ENCODE measurements at regions not wholly inside any gene's neighbourhood (a gene's known extent, or its start where the extent isn't known, plus 50 kb on each side); places are given as distances from the start of the nearest gene placed in this dataset.

DNA sequence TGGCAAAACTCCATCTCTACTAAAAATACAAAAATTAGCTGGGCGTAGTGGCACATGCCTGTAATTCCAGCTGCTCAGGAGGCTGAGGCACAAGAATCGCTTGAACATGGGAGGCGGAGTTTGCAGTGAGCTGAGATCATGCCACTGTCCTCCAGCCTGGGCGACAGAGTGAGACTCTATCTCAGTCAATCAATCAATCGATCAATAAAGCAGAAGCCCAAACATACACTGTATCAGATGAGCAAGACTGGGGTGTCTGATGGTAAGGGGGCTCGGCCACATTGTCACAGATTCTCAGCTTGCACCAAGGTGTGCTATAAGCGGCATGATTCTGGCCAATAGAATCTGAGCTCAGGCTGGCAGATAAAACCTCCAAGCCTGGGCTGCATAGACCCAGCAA, 261.1 kb downstream of the BUD13 start:
- TF ChIP-seq, protein P1, sequence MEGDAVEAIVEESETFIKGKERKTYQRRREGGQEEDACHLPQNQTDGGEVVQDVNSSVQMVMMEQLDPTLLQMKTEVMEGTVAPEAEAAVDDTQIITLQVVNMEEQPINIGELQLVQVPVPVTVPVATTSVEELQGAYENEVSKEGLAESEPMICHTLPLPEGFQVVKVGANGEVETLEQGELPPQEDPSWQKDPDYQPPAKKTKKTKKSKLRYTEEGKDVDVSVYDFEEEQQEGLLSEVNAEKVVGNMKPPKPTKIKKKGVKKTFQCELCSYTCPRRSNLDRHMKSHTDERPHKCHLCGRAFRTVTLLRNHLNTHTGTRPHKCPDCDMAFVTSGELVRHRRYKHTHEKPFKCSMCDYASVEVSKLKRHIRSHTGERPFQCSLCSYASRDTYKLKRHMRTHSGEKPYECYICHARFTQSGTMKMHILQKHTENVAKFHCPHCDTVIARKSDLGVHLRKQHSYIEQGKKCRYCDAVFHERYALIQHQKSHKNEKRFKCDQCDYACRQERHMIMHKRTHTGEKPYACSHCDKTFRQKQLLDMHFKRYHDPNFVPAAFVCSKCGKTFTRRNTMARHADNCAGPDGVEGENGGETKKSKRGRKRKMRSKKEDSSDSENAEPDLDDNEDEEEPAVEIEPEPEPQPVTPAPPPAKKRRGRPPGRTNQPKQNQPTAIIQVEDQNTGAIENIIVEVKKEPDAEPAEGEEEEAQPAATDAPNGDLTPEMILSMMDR (IDR thresholded peaks at IDR 0.05; ENCODE audit: unreplicated experiment), result no peak
- no peaks in the 10 kb centered on the region for H3K36me3 Mint-ChIP-seq (ENCODE audit: low read depth, unreplicated experiment)

DNA sequence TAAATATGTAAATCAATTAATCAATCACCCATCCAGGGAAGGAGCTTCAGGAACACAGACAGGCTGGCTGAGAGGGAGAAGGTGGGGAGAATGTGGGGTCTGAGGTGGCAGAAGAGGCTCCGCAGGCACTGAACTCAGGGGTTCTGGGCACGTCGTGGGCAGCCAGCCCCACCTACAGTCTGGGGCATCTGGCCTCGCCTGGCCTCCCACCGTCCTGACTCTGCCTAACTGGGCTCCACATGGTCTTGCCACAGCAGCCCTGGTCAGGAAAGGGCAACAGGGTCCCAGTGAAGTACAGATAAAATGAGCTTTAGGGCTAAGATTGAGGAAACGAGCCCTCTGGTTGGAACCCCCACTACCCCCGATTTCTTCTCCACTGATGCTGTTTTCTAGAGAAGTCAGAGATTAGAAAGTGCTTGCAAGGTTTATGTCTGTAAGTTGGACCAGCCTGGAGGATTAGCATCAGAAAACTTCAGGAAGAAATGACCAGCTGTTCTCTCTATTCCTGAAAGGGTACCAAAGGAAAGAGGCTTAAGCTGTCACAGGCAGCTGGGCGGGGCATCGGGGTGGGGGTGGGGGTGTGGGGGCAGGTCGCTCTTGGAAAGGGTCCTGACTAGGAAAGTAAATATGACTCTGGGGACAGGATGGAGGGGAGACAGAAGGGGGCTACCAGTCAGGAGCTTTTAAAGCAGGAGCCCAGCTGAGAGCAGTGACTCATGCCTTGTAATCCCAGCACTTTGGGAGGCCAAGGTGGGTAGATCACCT, 261.7 kb downstream of the BUD13 start:
- no peak overlapping the region for H3K27ac Mint-ChIP-seq (ENCODE audit: unreplicated experiment)
- no peak for DNase-seq (ENCODE audit: low spot score)
- peaks cover 5% of the 10 kb centered on the region for H3K4me1 Mint-ChIP-seq (ENCODE audit: unreplicated experiment)
- H3K36me3 Mint-ChIP-seq (ENCODE audit: low read depth, unreplicated experiment), result no peaks in the 10 kb centered on the region
- TF ChIP-seq, protein P1 (IDR thresholded peaks at IDR 0.05; ENCODE audit: unreplicated experiment), result no peak
- H3K9me3 Mint-ChIP-seq (ENCODE audit: unreplicated experiment), result no peaks in the 10 kb centered on the region
- no peak overlapping the region for H3K4me3 Mint-ChIP-seq (ENCODE audit: unreplicated experiment)
- peaks cover 3% of the 10 kb centered on the region for H3K27me3 Mint-ChIP-seq (ENCODE audit: unreplicated experiment)

More for the DNA sequence above, 261.1 kb downstream of the BUD13 start:
- H3K27ac Mint-ChIP-seq (ENCODE audit: unreplicated experiment), result no peak overlapping the region
- H3K4me3 Mint-ChIP-seq (ENCODE audit: unreplicated experiment), result no peak overlapping the region
- DNase-seq (ENCODE audit: low spot score), result no peak
- H3K9me3 Mint-ChIP-seq (ENCODE audit: unreplicated experiment), result no peaks in the 10 kb centered on the region
- peaks cover 5% of the 10 kb centered on the region for H3K4me1 Mint-ChIP-seq (ENCODE audit: unreplicated experiment)
- H3K27me3 Mint-ChIP-seq (ENCODE audit: unreplicated experiment), result peaks cover 3% of the 10 kb centered on the region

DNA sequence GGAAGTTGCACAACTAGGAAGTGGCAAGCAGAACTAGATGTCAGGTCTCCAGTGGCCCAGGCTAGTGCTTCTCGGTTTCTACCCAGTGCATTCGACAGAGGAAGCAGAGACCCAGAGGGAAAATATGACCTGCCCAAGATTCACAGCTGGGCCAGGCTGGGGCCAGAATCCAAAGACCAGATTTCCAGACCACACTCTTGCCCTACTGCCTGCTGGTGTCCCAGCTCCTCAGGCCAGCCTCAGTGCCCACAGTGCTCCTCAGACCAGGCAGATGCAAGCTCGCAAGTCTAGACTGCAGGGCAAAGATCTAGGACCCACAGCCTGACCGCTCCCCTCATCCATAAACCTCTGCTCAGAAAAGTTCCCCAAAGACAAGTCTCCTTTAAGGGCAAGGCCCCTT, 262.6 kb downstream of the BUD13 start:
- no peak overlapping the region for H3K27ac Mint-ChIP-seq (ENCODE audit: unreplicated experiment)
- no peak for DNase-seq (ENCODE audit: low spot score)
- H3K27me3 Mint-ChIP-seq (ENCODE audit: unreplicated experiment), result peaks cover 3% of the 10 kb centered on the region
- peaks cover 5% of the 10 kb centered on the region for H3K4me1 Mint-ChIP-seq (ENCODE audit: unreplicated experiment)
- TF ChIP-seq, protein P1 (IDR thresholded peaks at IDR 0.05; ENCODE audit: unreplicated experiment), result no peak
- H3K4me3 Mint-ChIP-seq (ENCODE audit: unreplicated experiment), result no peak overlapping the region
- H3K9me3 Mint-ChIP-seq (ENCODE audit: unreplicated experiment), result no peaks in the 10 kb centered on the region
- no peaks in the 10 kb centered on the region for H3K36me3 Mint-ChIP-seq (ENCODE audit: low read depth, unreplicated experiment)

DNA sequence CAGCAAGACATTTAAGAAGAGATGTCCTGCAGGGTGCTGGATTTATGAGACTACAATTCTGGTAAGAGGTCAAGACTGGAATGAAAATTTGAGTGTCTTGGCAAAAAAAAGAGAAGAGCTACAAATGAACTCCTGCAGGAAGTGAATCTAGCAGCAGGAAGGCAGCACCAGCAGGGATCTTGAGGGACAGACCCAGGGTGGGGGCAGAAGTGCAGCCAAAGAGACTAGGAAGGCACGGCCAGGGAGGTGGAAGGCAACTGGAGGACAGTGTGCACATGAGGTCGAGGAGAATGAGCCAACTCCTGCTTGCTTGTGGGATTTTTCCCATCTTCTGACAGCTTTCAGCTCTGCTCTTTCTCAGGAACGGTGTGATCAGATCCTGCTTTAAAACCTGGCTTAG, 263.2 kb downstream of the BUD13 start:
- Mint-ChIP-seq H3K9me3 (ENCODE audit: unreplicated experiment) (no peaks in the 10 kb centered on the region), H3K4me1 (ENCODE audit: unreplicated experiment) (peaks cover 5% of the 10 kb centered on the region), H3K4me3 (ENCODE audit: unreplicated experiment) (no peak overlapping the region), H3K27me3 (ENCODE audit: unreplicated experiment) (peaks cover 3% of the 10 kb centered on the region), H3K27ac (ENCODE audit: unreplicated experiment) (no peak overlapping the region), H3K36me3 (ENCODE audit: low read depth, unreplicated experiment) (no peaks in the 10 kb centered on the region)
- TF ChIP-seq, protein P1 (IDR thresholded peaks at IDR 0.05; ENCODE audit: unreplicated experiment), result no peak
- DNase-seq (ENCODE audit: low spot score), result no peak

DNA sequence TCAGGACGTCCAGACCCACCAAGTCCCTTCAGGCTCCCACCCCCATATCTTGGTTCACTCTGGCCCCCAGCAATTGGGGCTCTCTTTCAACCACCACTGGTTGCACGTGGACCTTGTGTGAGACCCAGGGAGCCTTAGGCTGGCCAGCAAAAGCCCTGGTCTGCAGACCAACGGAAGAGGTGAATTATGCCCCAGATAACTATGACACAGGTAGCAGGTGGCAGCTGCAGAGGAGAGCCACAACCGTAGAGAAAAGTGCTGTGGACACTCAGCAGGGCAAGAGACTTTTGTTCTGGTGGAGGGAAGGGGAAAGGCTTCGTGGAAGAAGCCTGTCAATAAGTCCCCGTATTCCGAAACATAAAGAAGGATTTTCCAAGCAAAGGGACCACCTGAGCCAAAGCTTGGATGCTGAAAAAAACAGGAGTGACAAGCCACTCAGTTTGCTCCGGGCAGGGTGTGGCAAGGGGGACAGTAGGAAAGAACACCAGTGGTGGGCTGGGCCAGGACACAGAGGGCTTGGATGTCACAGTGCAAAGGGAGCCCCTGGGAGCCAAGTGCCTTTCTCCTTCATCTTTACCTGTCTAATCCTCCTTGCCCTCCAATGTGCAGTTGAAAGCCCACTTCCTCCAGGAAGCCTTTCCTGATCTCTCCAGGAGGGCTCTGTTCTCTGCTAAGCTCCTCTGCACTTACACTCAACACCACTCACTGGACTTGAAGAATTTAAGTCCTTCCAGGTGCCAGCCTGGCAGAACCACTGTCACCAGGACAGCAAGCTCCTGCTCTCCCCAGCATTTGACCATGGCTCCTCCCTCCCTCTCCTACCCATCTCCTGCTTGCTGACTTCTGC, 264.7 kb downstream of the BUD13 start:
- Mint-ChIP-seq H3K36me3 (ENCODE audit: low read depth, unreplicated experiment) (no peaks in the 10 kb centered on the region), H3K9me3 (ENCODE audit: unreplicated experiment) (no peaks in the 10 kb centered on the region), H3K4me1 (ENCODE audit: unreplicated experiment) (peaks cover 5% of the 10 kb centered on the region), H3K4me3 (ENCODE audit: unreplicated experiment) (no peak overlapping the region), H3K27ac (ENCODE audit: unreplicated experiment) (no peak overlapping the region), H3K27me3 (ENCODE audit: unreplicated experiment) (peaks cover 1% of the 10 kb centered on the region)
- TF ChIP-seq, protein P1 (IDR thresholded peaks at IDR 0.05; ENCODE audit: unreplicated experiment), result no peak
- DNase-seq (ENCODE audit: low spot score), result no peak

Data from endothelial cell (in vitro differentiated cells).